Uterus (tissue), 3 donors: ENCODE measurements at regions not wholly inside any gene's neighbourhood (a gene's known extent, or its start where the extent isn't known, plus 50 kb on each side); places are given as distances from the start of the nearest gene placed in this dataset.
"Not testable (repeated sequence)": the region's sequence is repeated elsewhere in the genome, so short reads cannot be mapped to it uniquely, and the experiment has no call there.

ENCODE experiments used
- DNase-seq, 2 donors: peaks; one replicate each; pipeline ENCODE4 v3.0.0-alpha.2; 2019 to 2020
- H3K27ac ChIP-seq, 2 donors: fragments of 200-600 bp; sonication (generic); 1 replicate in 1 of 2; 2 replicates in 1 of 2; pipeline ENCODE4 v1.5.1; 2016 to 2018
- H3K27me3 ChIP-seq, 2 donors: fragments of 200-600 bp; sonication (generic); one replicate each; pipeline ENCODE4 v1.5.1; 2018 to 2019; ENCODE audit warnings: control low read depth in 1 of 2
- H3K36me3 ChIP-seq, 2 donors: fragments of 200-600 bp; sonication (generic); one replicate each; pipeline ENCODE4 v1.5.1; 2019; ENCODE audit warnings: control low read depth in 1 of 2
- H3K4me1 ChIP-seq, 2 donors: fragments of 200-600 bp; sonication (generic); one replicate each; pipeline ENCODE4 v1.5.1; 2018 to 2019; ENCODE audit warnings: control low read depth in 1 of 2
- H3K4me3 ChIP-seq, 2 donors: fragments of 200-600 bp; sonication (generic); 1 replicate in 1 of 2; 2 replicates in 1 of 2; pipeline ENCODE4 v1.5.1; 2018 to 2019; ENCODE audit warnings: mild to moderate bottlenecking in 1 of 2
- H3K9me3 ChIP-seq, 2 donors: fragments of 200-600 bp; sonication (generic); one replicate each; pipeline ENCODE4 v1.5.1; 2019; ENCODE audit warnings: control low read depth in 1 of 2
- POLR2A ChIP-seq, 2 donors: fragments of 450-650 bp; IDR thresholded peaks; one replicate each; pipeline ENCODE4 v1.6.1; 2016; ENCODE audit warnings: antibody characterized with exemption in 2 of 2, mild to moderate bottlenecking in 1 of 2, moderate library complexity in 1 of 2
- intact Hi-C: fragments of 100-400 bp; cut with DNase I; formaldehyde crosslinking; loops from one replicate; pipeline ENCODE4 v1.15.1; 2023; ENCODE audit warnings: low total_unique reads
- TF ChIP-seq, protein P1 (sequence below), 4 experiments: fragments of 200-600 bp in 2 of 4; fragments of 450-650 bp in 2 of 4; sonication (generic) in 2 of 4; IDR thresholded peaks; one replicate each; pipeline ENCODE4 v1.5.1; 2016 to 2019; ENCODE audit warnings: antibody characterized with exemption in 4 of 4, mild to moderate bottlenecking in 2 of 4, moderate library complexity in 1 of 4
- donor health status: DM: yes; HTN: yes; CAD: no.

DNA sequence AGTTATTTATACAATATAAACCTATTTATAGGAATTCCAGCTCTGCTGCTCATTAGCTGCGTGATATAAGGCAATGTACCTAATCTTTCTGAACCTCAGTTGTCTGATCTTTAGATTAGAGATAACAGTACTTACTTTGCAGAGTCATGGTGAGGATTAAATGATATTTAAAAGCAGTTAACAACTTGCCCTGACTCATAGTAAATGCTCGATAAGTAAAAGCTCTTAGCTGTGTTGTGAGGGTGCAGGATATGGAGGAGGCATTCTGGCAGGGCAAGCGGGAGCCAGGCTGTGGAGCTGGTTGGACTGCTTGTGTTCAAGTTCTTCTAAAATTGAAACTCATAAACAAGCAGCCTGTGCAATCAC, 140.0 kb upstream of the PRICKLE1 start:
- intact Hi-C loops, result no loop called here
- TF ChIP-seq POLR2A (IDR thresholded peaks at IDR 0.05), result no peak
- TF ChIP-seq, protein P1, sequence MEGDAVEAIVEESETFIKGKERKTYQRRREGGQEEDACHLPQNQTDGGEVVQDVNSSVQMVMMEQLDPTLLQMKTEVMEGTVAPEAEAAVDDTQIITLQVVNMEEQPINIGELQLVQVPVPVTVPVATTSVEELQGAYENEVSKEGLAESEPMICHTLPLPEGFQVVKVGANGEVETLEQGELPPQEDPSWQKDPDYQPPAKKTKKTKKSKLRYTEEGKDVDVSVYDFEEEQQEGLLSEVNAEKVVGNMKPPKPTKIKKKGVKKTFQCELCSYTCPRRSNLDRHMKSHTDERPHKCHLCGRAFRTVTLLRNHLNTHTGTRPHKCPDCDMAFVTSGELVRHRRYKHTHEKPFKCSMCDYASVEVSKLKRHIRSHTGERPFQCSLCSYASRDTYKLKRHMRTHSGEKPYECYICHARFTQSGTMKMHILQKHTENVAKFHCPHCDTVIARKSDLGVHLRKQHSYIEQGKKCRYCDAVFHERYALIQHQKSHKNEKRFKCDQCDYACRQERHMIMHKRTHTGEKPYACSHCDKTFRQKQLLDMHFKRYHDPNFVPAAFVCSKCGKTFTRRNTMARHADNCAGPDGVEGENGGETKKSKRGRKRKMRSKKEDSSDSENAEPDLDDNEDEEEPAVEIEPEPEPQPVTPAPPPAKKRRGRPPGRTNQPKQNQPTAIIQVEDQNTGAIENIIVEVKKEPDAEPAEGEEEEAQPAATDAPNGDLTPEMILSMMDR (IDR thresholded peaks at IDR 0.05), result no peak
- Histone ChIP-seq H3K36me3 (no peaks in the 10 kb centered on the region), H3K9me3 (no peaks in the 10 kb centered on the region), H3K4me1 (no peaks in the 10 kb centered on the region), H3K27me3 (no peaks in the 10 kb centered on the region), H3K27ac (no peak overlapping the region), H3K4me3 (no peak overlapping the region)
- no peak for DNase-seq

DNA sequence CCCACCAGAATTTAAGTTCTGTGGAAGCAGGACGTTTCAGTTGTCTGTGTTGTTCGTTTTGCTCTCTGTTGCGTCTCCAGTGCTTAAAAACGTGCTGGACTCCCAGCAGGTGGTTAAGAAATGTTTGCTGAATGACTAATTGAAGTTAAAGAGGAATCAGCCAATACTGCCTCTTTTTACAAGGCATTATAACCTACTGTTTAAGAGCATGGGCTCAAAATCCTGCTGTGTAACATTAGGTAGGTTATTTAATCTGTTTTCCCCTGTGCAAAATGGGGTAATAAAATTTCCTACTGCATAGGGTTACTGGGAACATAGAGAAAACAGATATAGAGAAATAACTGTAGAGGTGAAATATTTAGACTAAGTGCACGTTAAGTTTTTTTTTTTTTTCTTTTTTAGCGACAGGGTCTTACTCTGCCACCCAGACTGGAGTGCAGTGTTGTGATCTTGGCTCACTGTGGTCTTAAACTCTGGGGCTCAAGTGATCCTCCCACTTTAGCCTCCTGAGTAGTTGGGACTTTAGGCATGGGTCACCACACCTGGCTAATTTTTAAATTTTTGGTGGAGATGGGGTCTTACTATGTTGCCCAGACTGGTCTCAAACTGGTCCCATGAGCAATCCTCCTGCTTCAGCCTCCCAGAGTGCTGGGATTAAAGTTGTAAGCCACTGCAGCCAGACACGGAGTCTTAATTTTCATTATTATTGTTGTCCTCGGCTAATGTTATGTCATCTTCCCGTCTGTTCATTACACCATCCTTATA, 139.4 kb upstream of the PRICKLE1 start:
- H3K9me3 ChIP-seq, result no peaks in the 10 kb centered on the region
- no peaks in the 10 kb centered on the region for H3K4me1 ChIP-seq
- TF ChIP-seq, protein P1 (IDR thresholded peaks at IDR 0.05), result no peak
- no peak for TF ChIP-seq POLR2A (IDR thresholded peaks at IDR 0.05)
- H3K4me3 ChIP-seq, result no peak overlapping the region
- H3K27ac ChIP-seq, result no peak overlapping the region
- H3K36me3 ChIP-seq, result no peaks in the 10 kb centered on the region
- no peak for DNase-seq
- intact Hi-C loops, result no loop called here
- H3K27me3 ChIP-seq, result no peaks in the 10 kb centered on the region

DNA sequence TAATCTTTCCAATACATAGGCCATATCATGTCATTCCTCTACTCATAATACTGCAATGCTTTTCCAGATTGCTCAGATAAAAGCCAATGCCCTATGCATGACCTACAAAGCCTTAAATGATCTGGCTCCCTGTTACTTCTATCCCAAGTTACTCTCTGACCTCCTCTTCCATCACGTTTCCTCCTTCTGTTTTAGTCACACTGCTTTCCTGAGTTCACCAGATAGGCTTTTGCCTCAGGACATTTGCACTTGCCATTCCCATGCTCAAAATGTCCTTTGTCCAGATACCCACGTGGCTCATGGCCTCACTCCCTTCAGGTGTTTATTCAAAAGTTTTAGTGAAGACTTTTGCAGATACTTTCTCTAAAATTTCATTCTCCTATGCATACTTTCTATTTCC, 138.7 kb upstream of the PRICKLE1 start:
- H3K27me3 ChIP-seq, result no peaks in the 10 kb centered on the region
- intact Hi-C loops, result no loop called here
- no peak for DNase-seq
- no peaks in the 10 kb centered on the region for H3K36me3 ChIP-seq
- TF ChIP-seq, protein P1 (IDR thresholded peaks at IDR 0.05), result no peak
- no peak for TF ChIP-seq POLR2A (IDR thresholded peaks at IDR 0.05)
- H3K27ac ChIP-seq, result no peak overlapping the region
- H3K9me3 ChIP-seq, result no peaks in the 10 kb centered on the region
- no peaks in the 10 kb centered on the region for H3K4me1 ChIP-seq
- H3K4me3 ChIP-seq, result no peak overlapping the region

DNA sequence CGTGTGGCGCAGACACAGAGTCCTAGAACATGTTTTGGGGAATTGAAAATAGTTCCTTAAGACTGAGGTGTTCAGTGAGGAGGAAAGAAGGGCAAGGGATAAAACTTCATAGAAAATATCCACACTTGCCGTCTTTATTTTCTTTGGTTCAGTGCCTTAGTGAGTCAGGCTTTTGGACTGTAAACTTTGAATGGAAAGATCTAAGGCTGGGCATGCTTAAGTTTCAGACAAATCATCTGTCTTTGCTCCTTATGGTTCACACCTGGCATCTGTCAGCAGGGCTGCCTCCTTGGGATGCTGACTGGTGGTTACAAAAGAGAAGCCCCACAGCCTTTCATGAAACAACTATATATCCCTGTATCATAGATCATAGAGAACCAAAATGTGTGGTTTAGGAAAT, 136.3 kb upstream of the PRICKLE1 start:
- H3K27me3 ChIP-seq, result no peaks in the 10 kb centered on the region
- H3K36me3 ChIP-seq, result no peaks in the 10 kb centered on the region
- TF ChIP-seq, protein P1 (IDR thresholded peaks at IDR 0.05), result no peak
- no peak for TF ChIP-seq POLR2A (IDR thresholded peaks at IDR 0.05)
- no peak overlapping the region for H3K27ac ChIP-seq
- no peak for DNase-seq
- no peak overlapping the region for H3K4me3 ChIP-seq
- no peaks in the 10 kb centered on the region for H3K4me1 ChIP-seq
- H3K9me3 ChIP-seq, result no peaks in the 10 kb centered on the region
- intact Hi-C loops, result no loop called here

DNA sequence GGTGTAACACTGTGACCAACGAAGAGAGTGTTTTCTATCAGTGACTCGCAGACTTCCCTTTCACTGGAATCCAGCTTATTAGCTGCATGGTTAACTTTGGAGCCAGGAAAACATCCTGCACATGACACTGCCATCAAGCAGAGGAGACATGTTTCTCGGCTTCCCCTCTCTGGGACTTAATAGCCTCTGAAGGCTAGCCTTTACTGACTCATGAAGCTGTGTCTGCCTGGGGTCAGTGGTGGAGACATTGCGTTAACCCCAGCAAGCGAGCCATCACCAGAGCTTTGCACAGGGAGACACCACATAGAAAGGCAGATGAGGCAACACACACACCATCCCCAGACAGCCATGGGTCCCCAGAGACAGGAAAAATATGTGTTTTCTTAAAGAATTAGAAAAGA, 126.9 kb upstream of the PRICKLE1 start:
- H3K27ac ChIP-seq, result peak overlapping the region in 1 of 2 donors; percentile 29
- intact Hi-C loops, result no loop called here

DNA sequence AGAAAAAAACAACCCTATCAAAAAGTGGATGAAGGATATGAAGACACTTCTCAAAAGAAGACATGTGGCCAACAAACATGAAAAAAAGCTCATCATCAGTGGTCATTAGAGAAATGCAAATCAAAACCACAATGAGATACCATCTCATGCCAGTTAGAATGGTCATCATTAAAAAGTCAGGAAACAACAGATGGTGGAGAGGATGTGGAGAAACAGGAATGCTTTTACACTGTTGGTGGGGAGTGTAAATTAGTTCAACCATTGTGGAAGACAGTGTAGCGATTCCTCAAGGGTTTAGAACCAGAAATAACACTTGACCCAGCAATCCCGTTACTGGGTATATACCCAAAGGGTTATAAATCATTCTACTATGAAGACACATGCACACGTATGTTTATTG, 124.0 kb upstream of the PRICKLE1 start:
- intact Hi-C loops, DNase-seq: not testable (repeated sequence)

More for the DNA sequence above, 126.9 kb upstream of the PRICKLE1 start:
- Histone ChIP-seq H3K4me3 (no peak overlapping the region), H3K27me3 (no peaks in the 10 kb centered on the region), H3K36me3 (no peaks in the 10 kb centered on the region), H3K9me3 (no peaks in the 10 kb centered on the region), H3K4me1 (no peaks in the 10 kb centered on the region)
- DNase-seq, result peak; percentile 56 to 67
- TF ChIP-seq, protein P1 (IDR thresholded peaks at IDR 0.05), result no peak
- TF ChIP-seq POLR2A (IDR thresholded peaks at IDR 0.05), result no peak

DNA sequence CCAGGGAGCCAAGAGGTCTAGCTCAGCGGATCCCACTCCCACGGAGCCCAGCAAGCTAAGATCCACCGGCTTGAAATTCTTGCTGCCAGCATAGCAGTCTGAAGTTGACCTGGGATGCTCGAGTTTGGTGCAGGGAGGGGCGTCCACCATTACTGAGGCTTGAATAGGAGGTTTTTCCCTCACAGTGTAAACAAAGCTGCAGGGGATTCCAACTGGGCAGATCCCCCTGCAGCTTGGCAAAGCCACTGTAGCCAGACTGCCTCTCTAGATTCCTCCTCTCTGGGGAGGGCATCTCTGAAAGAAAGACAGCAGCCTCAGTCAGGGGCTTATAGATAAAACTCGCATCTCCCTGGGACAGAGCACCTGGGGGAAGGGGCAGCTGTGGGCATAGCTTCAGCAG, 118.8 kb upstream of the PRICKLE1 start:
- H3K27me3 ChIP-seq, H3K27ac ChIP-seq, H3K36me3 ChIP-seq, H3K4me3 ChIP-seq, intact Hi-C loops, H3K4me1 ChIP-seq, H3K9me3 ChIP-seq, DNase-seq: not testable (repeated sequence)

More for the DNA sequence above, 124.0 kb upstream of the PRICKLE1 start:
- not testable (repeated sequence) for H3K9me3 ChIP-seq, H3K36me3 ChIP-seq, H3K27ac ChIP-seq, H3K4me3 ChIP-seq, H3K27me3 ChIP-seq, H3K4me1 ChIP-seq
